Right lobe of liver (tissue), 4 donors: ENCODE measurements at regions not wholly inside any gene's neighbourhood (a gene's known extent, or its start where the extent isn't known, plus 50 kb on each side); places are given as distances from the start of the nearest gene placed in this dataset.

Source experiments
- POLR2A ChIP-seq: fragments of 450-650 bp; IDR thresholded peaks from one replicate; pipeline ENCODE4 v1.6.1; 2017; ENCODE audit warnings: antibody characterized with exemption, mild to moderate bottlenecking
- TF ChIP-seq, protein P1 (sequence below), 4 donors: fragments of 200-600 bp in 3 of 4; fragments of 450-650 bp in 1 of 4; IDR thresholded peaks; one replicate each; pipeline versions ENCODE4 v1.5.1 to v1.8.0; 2016 to 2022; ENCODE audit warnings: antibody characterized with exemption in 4 of 4, mild to moderate bottlenecking in 2 of 4
- donor health status: DM: no; HTN: no; CAD: no.
- donor health status: DM: no; HTN: no; CAD: no.
- donor health status: DM: no; HTN: yes; CAD: no.

DNA sequence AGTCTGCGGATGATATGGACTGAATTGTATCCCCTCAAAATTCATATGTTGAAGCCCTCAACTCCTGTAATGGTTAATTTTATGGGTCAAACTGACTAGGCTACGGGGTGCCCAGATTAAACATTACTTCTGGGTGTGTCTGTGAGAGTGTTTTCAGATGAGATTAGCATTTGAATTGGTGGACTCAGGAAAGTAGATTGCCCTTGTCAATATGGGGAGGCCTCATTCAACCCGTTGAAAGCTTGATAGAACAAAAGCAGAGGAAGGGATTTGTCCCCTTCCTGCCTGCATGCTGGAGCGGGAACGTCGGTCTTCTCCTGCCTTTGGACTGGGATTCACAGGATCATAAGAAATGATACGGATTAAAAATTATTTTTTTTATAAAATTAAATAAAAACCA, 84.5 kb downstream of the BBS10 start:
- TF ChIP-seq POLR2A, result no peak
- TF ChIP-seq, protein P1, sequence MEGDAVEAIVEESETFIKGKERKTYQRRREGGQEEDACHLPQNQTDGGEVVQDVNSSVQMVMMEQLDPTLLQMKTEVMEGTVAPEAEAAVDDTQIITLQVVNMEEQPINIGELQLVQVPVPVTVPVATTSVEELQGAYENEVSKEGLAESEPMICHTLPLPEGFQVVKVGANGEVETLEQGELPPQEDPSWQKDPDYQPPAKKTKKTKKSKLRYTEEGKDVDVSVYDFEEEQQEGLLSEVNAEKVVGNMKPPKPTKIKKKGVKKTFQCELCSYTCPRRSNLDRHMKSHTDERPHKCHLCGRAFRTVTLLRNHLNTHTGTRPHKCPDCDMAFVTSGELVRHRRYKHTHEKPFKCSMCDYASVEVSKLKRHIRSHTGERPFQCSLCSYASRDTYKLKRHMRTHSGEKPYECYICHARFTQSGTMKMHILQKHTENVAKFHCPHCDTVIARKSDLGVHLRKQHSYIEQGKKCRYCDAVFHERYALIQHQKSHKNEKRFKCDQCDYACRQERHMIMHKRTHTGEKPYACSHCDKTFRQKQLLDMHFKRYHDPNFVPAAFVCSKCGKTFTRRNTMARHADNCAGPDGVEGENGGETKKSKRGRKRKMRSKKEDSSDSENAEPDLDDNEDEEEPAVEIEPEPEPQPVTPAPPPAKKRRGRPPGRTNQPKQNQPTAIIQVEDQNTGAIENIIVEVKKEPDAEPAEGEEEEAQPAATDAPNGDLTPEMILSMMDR (IDR thresholded peaks at IDR 0.05), result no peak
